ENCODE measurements at regions not wholly inside any gene's neighbourhood (a gene's known extent, or its start where the extent isn't known, plus 50 kb on each side); places are given as distances from the start of the nearest gene placed in this dataset.

DNA sequence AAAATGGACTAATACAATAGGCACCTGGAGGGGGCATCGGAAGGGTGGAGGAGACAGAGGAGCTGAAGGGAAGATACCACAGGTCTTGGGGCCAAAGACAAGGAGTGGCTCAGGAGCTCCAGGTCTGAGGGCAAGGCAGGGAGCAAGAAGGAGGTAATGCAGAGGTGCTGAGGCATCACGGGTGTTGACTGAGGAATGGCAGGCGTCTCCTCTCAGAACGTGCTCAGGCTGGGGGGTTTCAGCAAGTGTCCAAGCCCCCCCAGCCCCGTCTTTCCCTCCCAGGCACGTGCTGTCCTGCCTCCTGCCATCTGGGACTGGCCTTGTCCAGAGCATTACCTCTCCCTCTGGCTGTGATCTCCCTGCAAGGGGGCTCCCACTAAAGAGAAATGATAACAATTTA, 265.4 kb downstream of the DCDC2C start:
- TF ChIP-seq, protein P1, sequence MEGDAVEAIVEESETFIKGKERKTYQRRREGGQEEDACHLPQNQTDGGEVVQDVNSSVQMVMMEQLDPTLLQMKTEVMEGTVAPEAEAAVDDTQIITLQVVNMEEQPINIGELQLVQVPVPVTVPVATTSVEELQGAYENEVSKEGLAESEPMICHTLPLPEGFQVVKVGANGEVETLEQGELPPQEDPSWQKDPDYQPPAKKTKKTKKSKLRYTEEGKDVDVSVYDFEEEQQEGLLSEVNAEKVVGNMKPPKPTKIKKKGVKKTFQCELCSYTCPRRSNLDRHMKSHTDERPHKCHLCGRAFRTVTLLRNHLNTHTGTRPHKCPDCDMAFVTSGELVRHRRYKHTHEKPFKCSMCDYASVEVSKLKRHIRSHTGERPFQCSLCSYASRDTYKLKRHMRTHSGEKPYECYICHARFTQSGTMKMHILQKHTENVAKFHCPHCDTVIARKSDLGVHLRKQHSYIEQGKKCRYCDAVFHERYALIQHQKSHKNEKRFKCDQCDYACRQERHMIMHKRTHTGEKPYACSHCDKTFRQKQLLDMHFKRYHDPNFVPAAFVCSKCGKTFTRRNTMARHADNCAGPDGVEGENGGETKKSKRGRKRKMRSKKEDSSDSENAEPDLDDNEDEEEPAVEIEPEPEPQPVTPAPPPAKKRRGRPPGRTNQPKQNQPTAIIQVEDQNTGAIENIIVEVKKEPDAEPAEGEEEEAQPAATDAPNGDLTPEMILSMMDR (conservative IDR thresholded peaks at IDR 0.05): no peak
- TF ChIP-seq EZH2 (IDR thresholded peaks at IDR 0.05; ENCODE audit: low read depth): no peak
